Spleen (tissue), 11 donors: ENCODE measurements at regions not wholly inside any gene's neighbourhood (a gene's known extent, or its start where the extent isn't known, plus 50 kb on each side); places are given as distances from the start of the nearest gene placed in this dataset.

Experiments
- DNase-seq: peaks from one replicate; pipeline ENCODE4 v3.0.0-alpha.2; 2020
- H3K27ac ChIP-seq, 8 donors: fragments of 200-600 bp; sonication (generic) in 7 of 8; 1 replicate in 4 of 8; 2 replicates in 4 of 8; pipeline versions ENCODE4 v1.5.0 to v1.8.0; 2016 to 2021; ENCODE audit warnings: inconsistent platforms in 4 of 8, mild to moderate bottlenecking in 4 of 8, moderate library complexity in 1 of 8
- H3K27me3 ChIP-seq, 7 donors: fragments of 200-600 bp; sonication (generic) in 6 of 7; replicated peaks in 1 of 7; 1 replicate in 4 of 7; 2 replicates in 3 of 7; pipeline versions ENCODE4 v1.5.0 to v1.8.0; 2016 to 2021; ENCODE audit warnings: inconsistent platforms in 3 of 7, mild to moderate bottlenecking in 1 of 7
- H3K36me3 ChIP-seq, 6 donors: fragments of 200-600 bp; sonication (generic) in 5 of 6; 1 replicate in 4 of 6; 2 replicates in 2 of 6; pipeline versions ENCODE4 v1.5.0 to v1.8.0; 2016 to 2021; ENCODE audit warnings: inconsistent platforms in 2 of 6
- H3K4me1 ChIP-seq, 6 donors: fragments of 200-600 bp; sonication (generic) in 5 of 6; 1 replicate in 3 of 6; 2 replicates in 3 of 6; pipeline versions ENCODE4 v1.5.0 to v1.8.0; 2016 to 2021; ENCODE audit warnings: inconsistent platforms in 3 of 6
- H3K4me3 ChIP-seq, 8 donors: fragments of 200-600 bp; sonication (generic) in 7 of 8; 1 replicate in 4 of 8; 2 replicates in 4 of 8; pipeline versions ENCODE4 v1.5.0 to v1.8.0; 2016 to 2021; ENCODE audit warnings: inconsistent platforms in 4 of 8, mild to moderate bottlenecking in 4 of 8, moderate library complexity in 2 of 8
- H3K9me3 ChIP-seq, 8 donors: fragments of 200-600 bp; sonication (generic) in 7 of 8; 1 replicate in 4 of 8; 2 replicates in 4 of 8; pipeline versions ENCODE4 v1.5.0 to v1.8.0; 2016 to 2021; ENCODE audit warnings: inconsistent platforms in 4 of 8
- CTCF ChIP-seq, 11 experiments: fragments of 200-600 bp in 7 of 11; fragments of 450-650 bp in 4 of 11; sonication (generic) in 4 of 11; IDR thresholded peaks in 8 of 11; conservative IDR thresholded peaks in 3 of 11; 1 replicate in 7 of 11; 2 replicates in 4 of 11; pipeline versions ENCODE4 v1.4.0 to v1.8.0; 2016 to 2021; ENCODE audit warnings: antibody characterized with exemption in 11 of 11, inconsistent platforms in 4 of 11, mild to moderate bottlenecking in 1 of 11
- POLR2A ChIP-seq, 3 donors: fragments of 450-650 bp; IDR thresholded peaks; one replicate each; pipeline ENCODE4 v1.5.1; 2017; ENCODE audit warnings: antibody characterized with exemption in 3 of 3, mild to moderate bottlenecking in 1 of 3
- POLR2AphosphoS5 ChIP-seq, 3 donors: sonication (generic); formaldehyde crosslinking; IDR thresholded peaks; one replicate each; pipeline ENCODE4 v1.5.1; 2017; ENCODE audit warnings: antibody characterized with exemption in 3 of 3
- WGBS, 5 donors: extraction: QIAGEN DNeasy Blood & Tissue Kit in 3 of 5; methylation state at CpG; one replicate each; pipeline versions ENCODE4 v1.1.5 to v1.1.7; 2013 to 2018; 5-methylcytosine and 5-hydroxymethylcytosine counted together
- intact Hi-C: fragments of 100-400 bp; cut with DNase I; formaldehyde crosslinking; loops from one replicate; pipeline ENCODE4 v1.15.0; 2023; ENCODE audit warnings: low total_unique reads
- small RNA-seq, 4 donors: library from RNA; depleted of rRNA; stranded (forward); fragments of <200 nt; gene quantifications; one replicate each; pipeline ENCODE3, GENCODE V24; 2016
- donor health status: healthy with polysubstance abuse.
- donor health status: DM: no; HTN: no; CAD: no; lungs with moderate emphysema.
- donor health status: DM: no; HTN: no; CAD: no.
- donor health status: Bipolar disorder and iron deficiency.
- donor health status: healthy.
- donor health status: DM: no; HTN: no; CAD: no.
- donor health status: DM: yes; HTN: yes; CAD: no.

GRCh38 chr3:182740710-182741109 is 52.6 kb upstream of the ATP11B start:
- no peaks in the 10 kb centered on the region for H3K4me1 ChIP-seq
- H3K9me3 ChIP-seq, result no peaks in the 10 kb centered on the region
- intact Hi-C loops, result no loop called here
- WGBS, 5 donors, result 51 to 61% (median 57%) methylated on average over 6 of the region's 6 CpGs
- no peak for DNase-seq
- H3K27me3 ChIP-seq, result peaks cover 0 to 6% (median 0%) of the 10 kb centered on the region in 7 donors
- H3K4me3 ChIP-seq, result no peak overlapping the region
- no peaks in the 10 kb centered on the region for H3K36me3 ChIP-seq
- no peak for TF ChIP-seq POLR2AphosphoS5 (IDR thresholded peaks at IDR 0.05)
- TF ChIP-seq CTCF (IDR thresholded peaks at IDR 0.05 in 8 of 11, conservative IDR thresholded peaks at IDR 0.05 in 3 of 11), result no peak
- TF ChIP-seq POLR2A (IDR thresholded peaks at IDR 0.05), result no peak
- H3K27ac ChIP-seq, result no peak overlapping the region

GRCh38 chr3:182741214-182741613 is 52.1 kb upstream of the ATP11B start:
- H3K36me3 ChIP-seq, result no peaks in the 10 kb centered on the region
- H3K4me3 ChIP-seq, result no peak overlapping the region
- H3K9me3 ChIP-seq, result no peaks in the 10 kb centered on the region
- WGBS, 5 donors, result 94 to 98% (median 96%) methylated on average over 3 of the region's 3 CpGs
- intact Hi-C loops, result no loop called here
- DNase-seq, result no peak
- H3K27me3 ChIP-seq, result peaks cover 0 to 6% (median 0%) of the 10 kb centered on the region in 7 donors
- TF ChIP-seq POLR2A (IDR thresholded peaks at IDR 0.05), result no peak
- TF ChIP-seq POLR2AphosphoS5 (IDR thresholded peaks at IDR 0.05), result no peak
- TF ChIP-seq CTCF (IDR thresholded peaks at IDR 0.05 in 8 of 11, conservative IDR thresholded peaks at IDR 0.05 in 3 of 11), result no peak
- no peak overlapping the region for H3K27ac ChIP-seq
- no peaks in the 10 kb centered on the region for H3K4me1 ChIP-seq

Small RNA genes lying in the stretch of these regions (small RNA-seq; reads per million reads assigned to genes)
- 0 reads per million in 4 donors for gene RN7SKP265
